GM21515 (cell line): ENCODE measurements at regions not wholly inside any gene's neighbourhood (a gene's known extent, or its start where the extent isn't known, plus 50 kb on each side); places are given as distances from the start of the nearest gene placed in this dataset.
"Not testable (repeated sequence)": the region's sequence is repeated elsewhere in the genome, so short reads cannot be mapped to it uniquely, and the experiment has no call there.

Source experiments
- ATAC-seq: cut with Tn5 transposase; IDR thresholded peaks from one replicate; pipeline ENCODE4 v1.9.1; 2021; ENCODE audit not compliant: unreplicated experiment

- not testable (repeated sequence) for ATAC-seq
Measured at GRCh38 chr6:57708061-57708460, 390.6 kb downstream of the PRIM2 start.

GRCh38 chr6:57722546-57722945 lies 405.1 kb downstream of the PRIM2 start:
- ATAC-seq: not testable (repeated sequence)

- not testable (repeated sequence) for ATAC-seq
Measured at GRCh38 chr6:57723815-57724401, 406.5 kb downstream of the PRIM2 start.

DNA sequence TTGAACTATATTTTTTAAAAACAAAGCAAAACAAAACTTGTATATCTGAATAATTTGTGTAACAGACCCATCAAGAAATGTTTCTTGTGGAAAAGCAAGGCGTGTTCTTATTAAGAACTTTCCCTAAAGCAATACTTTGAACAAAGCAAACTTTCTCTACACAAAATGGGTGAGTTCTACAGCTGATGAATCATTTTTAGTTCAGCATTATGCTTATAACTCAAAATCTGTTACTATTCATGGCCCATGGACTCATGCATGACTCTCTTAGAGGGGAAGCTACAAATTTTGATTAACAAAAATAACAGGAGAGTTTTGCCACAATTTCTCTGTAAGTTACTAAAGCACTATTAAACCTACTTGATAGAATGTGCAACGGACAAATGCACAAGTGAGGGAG lies 412.0 kb downstream of the PRIM2 start:
- ATAC-seq: not testable (repeated sequence)

- not testable (repeated sequence) for ATAC-seq
Measured at GRCh38 chr6:57730726-57731125, 413.3 kb downstream of the PRIM2 start.

GRCh38 chr6:57747716-57748115 lies 430.3 kb downstream of the PRIM2 start:
- ATAC-seq: not testable (repeated sequence)

DNA sequence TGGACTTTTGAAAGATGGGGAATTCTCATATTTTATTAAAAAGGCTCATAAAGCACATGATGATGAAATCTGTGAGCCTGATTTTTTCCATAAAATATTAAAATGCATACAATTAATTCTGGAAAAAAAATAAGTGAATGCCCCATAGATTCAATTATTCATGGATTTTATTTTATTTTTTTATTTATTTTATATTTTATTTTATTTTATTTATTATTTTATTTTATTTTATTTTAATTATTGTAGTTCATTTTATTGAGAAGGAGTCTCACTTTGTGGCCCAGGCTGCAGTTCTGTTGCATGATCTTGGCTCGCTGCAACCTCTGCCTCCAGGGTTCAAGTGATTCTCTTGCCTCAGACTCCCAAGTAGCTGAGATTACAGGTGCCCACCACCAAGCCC lies 442.4 kb downstream of the PRIM2 start:
- not testable (repeated sequence) for ATAC-seq

DNA sequence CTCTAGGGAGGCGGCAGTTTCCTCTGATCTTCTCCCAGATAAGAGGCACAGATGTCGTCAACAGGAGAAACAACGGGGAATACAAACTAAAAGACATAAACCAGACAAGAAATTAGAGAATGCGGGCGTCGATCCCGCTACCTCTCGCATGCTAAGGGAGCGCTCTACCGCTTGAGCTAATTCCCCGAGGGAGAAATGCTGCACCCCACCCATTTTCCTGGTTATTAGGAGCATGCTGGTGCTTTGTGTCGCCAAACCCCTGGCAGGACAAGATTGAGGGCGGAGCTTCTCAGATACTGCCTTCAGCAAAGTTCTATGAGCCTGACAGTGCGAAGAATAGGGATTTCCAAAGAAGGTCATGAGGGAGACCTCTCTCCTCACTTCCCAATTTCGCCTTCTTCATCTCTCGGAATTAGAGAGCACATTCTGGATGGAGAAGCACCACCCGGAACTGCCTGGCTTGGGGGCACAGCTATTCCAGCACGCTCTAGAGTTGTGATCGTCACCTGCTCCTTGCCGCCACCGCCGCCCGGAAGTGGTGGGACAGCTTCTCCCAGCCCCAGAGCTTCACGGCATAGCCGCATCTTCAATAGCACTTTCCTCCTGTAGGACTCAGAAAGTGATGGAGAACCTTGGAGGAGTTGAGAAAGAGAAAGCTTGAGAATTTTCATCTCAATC lies 475.4 kb downstream of the PRIM2 start:
- ATAC-seq: not testable (repeated sequence)

DNA sequence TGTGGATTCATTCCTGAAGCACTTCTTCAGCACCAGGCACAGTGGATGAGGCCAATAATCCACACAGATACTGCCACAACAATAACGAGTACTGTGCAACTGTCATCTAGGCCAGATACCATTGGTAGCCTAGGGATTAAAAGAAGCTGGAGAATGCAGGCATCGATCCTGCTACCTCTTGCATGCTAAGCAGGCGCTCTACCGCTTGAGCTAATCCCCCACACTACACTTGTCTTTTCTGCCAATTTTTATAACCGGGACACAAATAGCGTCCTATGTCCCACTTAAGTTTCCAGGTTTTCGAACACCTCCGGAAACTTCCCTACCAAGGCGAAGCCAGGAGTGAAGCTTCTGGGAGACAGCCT lies 475.9 kb downstream of the PRIM2 start:
- not testable (repeated sequence) for ATAC-seq

GRCh38 chr6:57799703-57800479 lies 482.5 kb downstream of the PRIM2 start:
- ATAC-seq: not testable (repeated sequence)

DNA sequence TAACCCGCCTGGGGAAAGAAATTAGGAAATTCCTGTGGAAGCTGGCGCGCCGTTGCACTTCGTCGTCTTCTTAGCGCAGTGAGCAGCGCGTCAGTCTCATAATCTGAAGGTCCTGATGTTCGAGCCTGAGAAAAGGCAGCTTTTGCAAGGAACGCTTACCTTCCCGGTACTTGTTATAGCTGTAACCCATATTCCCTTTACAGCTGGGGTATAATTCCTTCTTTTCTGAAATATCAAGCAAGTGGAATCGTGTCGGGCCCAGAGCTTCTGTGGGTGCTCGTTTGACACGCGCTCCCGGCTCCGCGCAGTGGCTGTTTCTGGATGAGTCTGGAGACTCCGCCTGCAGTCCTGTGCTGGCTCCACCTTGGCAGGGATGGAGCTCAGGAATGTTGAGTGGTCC lies 491.2 kb downstream of the PRIM2 start:
- not testable (repeated sequence) for ATAC-seq

- not testable (repeated sequence) for ATAC-seq
Measured at GRCh38 chr6:57809454-57809853, 492.0 kb downstream of the PRIM2 start.

- not testable (repeated sequence) for ATAC-seq
Measured at GRCh38 chr6:57813271-57814075, 496.0 kb downstream of the PRIM2 start.

GRCh38 chr6:57815826-57816225 lies 498.4 kb downstream of the PRIM2 start:
- not testable (repeated sequence) for ATAC-seq

DNA sequence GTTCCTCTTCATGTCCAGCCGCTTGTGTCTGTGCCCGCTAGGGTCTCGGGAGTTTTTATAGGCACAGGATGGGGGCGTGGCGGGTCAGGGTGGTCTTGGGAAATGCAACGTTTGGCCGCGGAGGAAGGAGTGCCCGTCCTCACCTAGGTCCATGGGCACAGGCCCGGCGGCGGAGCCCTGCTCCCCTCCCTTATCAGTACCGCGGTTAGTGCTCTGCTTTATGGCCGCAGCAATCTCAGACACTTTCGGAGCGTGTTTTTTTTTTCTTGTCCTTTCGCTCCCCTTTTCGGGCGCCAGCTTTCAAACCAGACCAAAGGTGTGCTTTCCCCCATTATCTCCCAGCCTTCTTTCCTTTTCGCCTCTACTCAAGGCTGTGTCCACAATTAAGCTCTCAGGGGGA lies 503.9 kb downstream of the PRIM2 start:
- not testable (repeated sequence) for ATAC-seq

DNA sequence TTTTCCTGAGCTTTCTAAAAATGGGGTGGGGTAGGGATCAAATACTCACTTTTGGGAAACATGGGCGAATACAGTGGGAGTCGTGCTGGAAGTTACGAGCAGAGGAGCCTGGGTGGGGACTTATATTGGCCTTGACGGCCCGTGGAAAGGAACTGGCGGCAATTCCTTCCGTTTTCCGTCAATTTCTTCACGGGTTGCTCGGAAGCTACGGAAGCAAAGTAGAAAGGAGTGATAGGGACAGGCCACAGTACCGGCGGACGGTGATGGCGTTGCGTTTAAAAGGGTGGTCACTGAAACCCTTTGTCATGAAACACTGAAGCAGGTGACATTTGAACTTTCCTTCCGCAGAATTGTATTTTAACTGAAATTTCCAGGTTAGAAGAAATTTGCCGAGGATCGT lies 505.0 kb downstream of the PRIM2 start:
- ATAC-seq: not testable (repeated sequence)

GRCh38 chr6:57822896-57823358 lies 505.5 kb downstream of the PRIM2 start:
- ATAC-seq: no peak

GRCh38 chr6:57837622-57838209 lies 520.3 kb downstream of the PRIM2 start:
- ATAC-seq: not testable (repeated sequence)

- not testable (repeated sequence) for ATAC-seq
Measured at GRCh38 chr6:57841551-57841950, 524.1 kb downstream of the PRIM2 start.

DNA sequence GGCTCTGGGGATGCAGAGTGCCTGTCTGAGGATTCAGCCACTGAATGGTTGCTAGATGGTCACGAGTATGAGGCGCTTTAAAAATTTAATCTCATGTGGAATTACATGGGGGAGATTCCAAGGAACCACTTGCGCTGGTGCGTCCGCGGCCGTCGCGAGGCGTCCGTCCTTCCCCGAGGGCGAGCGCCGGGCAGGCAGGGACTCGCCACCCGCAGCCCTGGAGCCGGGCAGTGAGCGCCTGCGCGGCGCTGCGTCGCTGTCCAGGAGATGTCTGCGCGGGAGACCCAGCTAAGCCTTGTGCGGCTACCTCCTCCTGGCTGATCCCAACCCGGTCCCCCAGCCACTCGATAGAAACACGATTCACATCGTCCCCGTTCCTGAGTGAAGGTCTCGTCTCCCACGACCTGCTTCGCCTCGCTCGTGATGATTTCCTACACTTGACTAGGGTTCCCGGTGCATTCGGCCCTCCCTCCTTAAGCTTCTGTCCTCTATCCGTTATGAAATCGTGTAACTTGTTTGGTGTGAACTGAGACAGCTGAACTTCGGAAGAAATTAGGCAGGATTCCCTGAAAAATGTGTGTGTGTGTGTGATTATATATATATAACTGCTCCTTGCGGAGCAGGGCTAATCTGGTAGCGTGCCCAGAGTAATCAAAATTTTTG lies 536.4 kb downstream of the PRIM2 start:
- ATAC-seq: not testable (repeated sequence)
